SKM-1 (cell line): ENCODE measurements at regions not wholly inside any gene's neighbourhood (a gene's known extent, or its start where the extent isn't known, plus 50 kb on each side); places are given as distances from the start of the nearest gene placed in this dataset.

Experiments used
- DNase-seq: peaks from one replicate; lab custom pipeline; 2025; ENCODE audit not compliant: unreplicated experiment; lab: John Stamatoyannopoulos, UW

DNA sequence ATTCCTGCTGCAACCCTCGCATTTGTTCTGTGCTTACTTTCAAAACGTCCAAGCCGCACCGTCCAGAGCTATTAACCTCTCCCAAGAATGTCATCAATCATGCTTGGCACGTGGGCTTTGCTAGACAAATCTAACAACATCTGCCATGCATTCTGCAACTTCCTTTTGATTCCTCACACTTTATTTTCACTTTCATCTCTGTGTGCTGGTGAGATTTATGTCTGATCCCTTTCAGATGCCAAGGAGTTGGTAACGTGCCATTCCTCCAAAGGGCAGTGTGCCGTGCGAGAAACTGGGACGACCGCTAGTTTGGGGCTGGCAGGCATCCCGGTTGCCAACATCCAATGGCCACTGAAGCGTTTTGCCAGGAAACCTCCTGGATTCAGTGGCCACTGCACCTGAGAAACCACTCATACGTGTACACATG lies 230.0 kb upstream of the PARD3B start:
- no peak for DNase-seq

DNA sequence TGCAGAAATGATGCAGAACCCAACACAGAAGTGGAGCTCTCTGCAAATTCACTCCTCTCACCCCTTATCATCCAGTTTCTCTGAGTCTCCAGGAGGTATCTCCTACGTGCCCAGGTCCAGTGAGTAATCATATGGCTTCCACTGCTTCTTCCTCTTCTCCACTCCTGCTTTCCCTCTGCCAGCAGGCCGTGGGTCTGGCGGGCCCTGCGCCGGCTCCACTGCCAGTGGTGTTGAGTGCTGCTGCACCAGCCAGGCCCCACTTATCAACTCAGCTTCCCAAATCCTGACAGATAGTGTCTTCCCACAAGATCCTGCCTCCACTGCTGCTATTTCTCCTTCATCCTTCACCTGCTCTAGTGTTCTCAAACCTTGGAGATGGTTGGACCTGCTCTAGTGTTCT lies 227.6 kb upstream of the PARD3B start:
- DNase-seq = no peak

DNA sequence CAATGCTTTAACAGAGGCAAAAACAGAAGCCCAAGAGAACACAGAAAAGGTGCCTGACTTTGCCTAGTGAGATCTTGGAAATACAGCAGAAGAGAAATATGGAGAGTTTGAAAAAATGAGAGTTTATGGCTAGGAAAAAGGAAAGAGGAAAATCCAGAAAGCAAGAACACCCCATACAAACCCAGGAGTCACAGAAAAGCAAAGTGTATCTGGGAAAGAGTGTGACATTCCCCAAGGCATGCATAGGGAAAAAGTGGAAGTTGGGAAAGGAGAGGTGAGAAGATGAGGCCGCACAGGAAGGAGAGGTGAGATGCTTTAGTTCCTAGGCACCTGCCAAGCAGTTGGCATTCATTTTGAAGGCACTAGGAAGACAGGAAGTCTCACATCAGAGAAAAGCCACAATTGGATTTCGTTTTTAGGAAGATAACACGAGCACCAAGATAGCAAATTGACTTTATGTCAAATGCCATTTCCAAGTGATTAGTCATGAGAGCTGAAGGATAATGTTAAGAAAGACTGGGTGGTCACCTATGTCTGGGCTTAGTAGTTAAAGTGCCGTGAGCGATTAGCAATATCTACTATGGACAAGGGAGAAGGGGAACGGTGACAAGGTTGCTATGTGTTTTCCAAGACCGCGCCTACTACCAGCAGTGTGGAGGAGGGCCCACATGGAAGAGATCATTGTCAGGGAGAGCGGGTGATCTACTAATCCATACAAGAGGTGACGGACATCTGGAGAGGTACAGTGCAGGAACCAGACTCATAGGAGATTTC lies 224.1 kb upstream of the PARD3B start:
- DNase-seq = no peak

DNA sequence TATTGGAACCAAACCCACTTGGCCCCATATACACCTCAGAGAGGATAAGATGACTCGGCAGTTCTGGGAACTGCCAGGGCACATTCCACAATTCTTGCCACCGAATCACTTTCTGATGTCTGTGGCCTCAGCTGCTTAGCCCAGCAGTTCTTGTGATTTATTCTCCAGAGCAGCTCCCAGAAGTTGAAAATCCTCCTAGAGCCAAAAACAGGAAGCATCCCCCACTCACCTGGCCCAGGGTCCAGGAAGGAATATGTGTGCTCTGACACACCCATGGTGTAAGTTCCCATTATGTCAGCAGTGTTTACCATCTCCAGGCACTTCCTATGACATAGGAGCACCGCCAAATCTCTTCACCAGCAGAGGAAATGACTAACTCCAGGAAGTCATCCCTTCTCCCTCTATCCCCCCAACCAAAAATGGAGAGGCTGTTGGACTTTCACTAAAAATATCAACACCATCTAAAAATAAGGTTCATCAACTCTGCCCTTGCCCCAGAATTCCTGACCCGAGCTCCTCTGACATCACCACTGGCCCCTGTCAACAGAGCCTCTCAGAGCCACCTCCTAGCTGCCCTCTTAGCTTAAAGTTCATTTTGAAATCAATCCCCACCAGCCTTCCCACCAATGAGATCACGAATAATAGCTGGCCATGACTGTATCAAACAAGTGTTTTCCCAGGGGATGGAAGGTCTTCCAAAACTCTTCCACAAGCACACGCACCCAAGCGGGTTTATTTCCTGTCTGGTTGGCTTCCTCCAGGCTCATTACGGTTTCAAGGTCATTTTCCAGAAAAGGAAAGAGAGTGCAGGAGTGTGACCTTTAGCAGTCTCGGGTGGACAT lies 223.1 kb upstream of the PARD3B start:
- no peak for DNase-seq

DNA sequence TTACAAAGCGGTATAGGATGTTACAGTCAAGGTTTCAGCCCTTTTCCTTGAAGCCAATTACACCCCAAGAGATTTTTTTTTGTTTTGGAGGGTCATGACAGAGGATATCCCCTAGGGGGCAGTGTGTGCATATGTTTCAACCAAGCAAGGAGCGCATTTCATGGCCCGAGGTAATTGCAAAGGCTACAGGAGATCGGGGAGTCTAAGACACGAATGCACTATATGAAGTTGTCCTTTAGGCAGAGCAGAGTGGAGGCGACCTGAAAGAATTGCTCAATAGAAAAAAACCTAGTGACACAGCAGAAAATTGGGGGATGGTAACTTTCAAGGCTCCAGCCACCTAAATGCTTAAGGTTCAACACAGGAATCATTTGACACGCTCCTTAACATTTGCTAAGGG lies 219.8 kb upstream of the PARD3B start:
- DNase-seq = peak; percentile 63

DNA sequence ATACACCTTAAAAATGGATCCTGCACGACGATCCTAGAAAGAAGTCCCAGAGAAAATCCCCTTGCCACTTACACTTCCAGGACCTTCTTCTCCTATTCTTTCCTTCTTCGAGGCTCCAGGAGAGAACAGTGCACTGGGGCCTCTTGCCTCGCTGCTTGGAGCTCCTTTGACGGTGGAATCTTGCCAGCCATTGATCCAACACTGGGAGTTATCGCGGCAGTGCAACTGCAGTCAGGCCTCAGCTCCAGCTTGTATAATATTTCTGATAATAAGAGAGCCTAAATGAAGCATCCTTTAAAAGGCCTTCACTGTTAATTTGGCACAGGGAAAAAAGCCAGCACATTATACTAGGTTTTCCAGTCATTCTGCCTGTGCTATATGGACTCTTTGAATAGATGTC lies 216.9 kb upstream of the PARD3B start:
- DNase-seq = no peak

DNA sequence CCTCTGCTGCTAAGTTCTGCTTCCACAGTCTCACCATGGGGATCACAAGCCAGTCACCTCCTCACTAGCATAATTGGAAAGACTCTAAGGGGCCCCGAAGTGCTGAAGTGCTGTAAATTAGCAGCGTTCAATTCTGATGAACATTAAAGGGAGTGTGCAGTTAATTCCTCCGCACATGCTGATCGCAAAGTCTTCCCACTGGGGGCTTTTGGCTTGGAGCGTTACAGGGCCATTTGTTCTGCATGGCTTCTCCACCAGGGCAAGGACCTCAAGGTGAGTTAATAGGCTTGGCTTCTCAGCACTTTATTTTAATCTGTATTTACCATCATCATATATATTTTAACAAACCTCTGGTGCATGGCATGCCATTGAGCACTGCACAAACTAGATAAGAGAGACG lies 216.3 kb upstream of the PARD3B start:
- no peak for DNase-seq

DNA sequence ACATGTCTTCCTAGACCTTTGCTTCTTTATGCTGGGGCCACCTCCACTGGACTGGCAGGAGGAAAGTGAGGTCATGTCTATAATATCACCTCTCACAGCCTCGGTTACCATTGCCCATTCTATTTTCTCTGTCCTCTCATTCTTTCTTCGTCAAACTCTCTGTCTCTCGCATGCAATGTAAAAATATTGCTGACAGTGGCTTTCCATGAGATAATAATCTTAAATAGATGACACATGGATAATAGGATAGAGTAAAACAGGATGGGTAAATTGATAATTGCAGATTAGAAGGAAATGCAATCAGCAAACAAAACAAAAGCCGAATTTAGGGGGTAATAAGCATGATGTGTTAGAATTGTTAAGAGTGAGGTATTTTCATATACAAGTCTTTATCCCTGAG lies 215.7 kb upstream of the PARD3B start:
- DNase-seq = no peak

DNA sequence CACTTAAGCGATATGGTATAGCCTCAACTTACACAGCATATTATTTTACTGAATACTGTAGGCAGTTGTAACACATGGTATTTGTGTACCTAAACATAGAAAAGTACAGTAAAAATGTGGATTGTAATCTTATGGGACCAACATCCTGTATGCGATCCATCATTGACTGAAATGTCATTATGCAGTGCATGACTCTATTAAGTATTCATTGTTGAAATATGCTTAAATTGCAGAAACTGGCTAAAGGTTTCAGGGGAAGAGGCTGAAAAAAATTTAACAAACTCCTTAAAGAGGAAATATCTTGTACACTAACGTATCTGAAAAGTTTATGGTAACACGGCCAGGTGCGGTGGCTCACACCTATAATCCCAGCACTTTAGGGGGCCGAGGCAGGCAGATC lies 214.1 kb upstream of the PARD3B start:
- DNase-seq = no peak

DNA sequence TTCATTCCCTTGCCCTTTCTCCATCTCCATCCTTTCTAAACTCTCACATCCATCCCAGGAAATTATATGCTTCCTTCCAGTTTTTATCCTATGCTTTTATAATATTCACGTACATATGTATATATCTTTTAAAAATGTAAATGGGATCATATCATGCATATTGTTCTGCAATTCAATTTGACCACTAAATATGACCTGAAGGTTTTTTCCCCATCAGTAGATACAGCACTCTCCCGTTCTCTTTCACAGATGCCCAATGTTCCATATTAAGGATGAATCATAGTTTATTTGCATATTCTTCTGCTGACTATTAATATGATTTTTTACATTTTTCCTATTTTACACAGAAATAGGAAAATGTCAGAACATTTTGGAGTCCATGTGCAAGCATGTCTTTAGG lies 213.3 kb upstream of the PARD3B start:
- DNase-seq = no peak

DNA sequence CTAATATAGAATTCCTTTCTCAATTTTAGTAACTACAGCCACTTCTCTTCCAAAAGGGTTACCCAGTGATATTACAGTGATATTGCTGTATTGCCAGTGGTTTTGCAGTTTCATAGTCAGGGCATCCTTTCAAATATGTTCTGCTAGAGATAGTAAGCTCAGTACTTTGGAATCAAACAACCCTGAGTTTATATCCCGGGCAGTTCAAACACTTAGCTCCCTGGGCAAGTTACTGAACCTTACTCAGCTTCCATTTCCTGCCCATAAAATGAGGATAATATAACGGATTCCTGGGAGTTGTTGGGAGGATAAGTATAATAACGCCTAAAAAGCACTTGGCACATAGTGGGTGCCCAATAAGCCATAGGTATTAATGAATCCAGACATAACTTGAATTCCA lies 212.6 kb upstream of the PARD3B start:
- no peak for DNase-seq

DNA sequence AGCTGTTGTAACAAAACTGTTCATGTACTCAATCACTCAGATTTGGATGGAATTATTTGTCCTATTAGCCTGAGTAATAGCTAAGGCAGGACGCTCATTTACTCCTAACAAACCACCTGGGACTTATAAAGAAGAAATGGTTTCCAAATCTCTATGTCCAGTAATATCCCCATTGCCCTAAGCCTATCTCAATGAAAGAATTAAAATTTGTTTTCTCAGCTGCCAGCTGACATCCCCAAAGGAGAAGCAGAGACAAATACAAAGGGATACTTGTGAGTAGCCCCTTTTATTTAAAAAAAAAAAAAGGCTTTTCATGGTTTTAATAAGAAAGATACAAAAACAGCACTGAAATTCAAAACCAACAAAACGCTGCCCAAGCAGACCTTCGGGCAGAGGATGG lies 211.4 kb upstream of the PARD3B start:
- no peak for DNase-seq

DNA sequence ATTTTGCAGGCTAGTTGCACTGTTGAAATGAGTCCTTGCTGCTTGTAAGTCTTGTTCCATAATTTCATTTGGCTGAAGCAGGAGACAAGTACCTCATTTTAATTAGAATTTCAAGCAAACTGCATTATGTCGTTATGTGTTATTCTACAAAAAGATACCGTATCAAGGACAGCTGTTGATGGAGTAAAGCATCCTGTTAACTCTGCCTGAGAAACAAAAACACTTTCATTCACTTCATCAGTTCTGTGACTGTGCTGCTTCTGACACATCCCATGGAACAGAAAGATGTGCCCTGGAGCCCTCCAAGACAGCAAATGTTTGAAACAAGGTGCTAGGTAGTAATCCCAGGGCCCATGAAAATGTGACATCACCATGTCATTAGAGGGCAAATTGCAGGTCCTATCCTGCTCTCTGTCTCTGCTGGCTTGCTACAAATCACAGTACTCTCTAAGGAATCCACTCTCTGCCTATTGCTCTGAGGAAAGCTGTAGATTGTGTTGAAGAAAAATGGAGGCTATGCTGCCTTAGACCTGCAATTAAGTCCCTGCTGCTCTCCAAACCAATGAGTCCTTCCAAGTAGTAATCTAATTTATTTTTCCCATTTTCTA lies 209.7 kb upstream of the PARD3B start:
- no peak for DNase-seq

DNA sequence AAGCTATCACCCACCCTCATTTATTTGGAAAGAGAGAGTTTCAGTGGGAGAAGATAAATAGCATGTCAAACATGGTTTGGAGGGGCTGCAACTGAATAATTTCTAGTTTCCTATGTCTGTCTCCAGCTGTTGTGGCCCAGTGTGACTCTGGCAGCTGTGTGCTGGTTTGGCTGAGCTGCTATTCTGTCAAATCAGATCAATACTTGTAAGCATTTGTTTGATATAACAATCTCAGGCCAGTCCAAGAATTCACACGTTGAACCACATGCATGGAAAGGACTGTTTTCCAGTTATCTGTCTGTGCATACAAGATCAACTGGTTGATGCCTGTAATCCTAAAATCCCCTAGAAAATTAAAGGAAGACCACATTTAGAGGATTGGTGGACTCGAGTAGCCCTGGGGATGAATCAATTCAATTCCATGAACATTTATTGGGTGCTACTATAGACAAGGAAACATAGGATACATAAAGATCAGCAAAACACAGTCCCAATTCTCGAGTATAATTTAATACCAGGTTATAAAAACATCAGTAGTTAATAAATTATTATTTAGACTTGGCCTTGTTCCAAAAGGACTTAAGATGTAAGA lies 209.0 kb upstream of the PARD3B start:
- DNase-seq = no peak

DNA sequence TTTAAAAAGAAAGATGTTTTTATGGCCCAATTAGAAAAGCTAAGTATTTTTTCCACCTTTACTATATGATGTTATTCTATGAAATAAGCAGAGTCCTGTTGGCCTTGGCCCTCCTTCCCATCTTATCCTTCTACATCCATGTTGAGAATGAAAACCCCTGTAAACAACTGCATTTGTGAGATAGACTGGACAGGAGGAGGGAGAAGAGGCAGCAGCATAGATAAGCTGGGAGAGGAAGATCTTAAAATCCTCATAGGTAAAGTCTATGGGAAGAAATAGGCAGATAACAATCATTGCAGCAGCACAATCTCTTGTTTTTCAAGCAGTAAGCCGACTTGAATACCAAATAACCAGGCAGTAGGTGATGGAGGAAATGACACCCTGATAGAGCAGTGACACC lies 207.6 kb upstream of the PARD3B start:
- no peak for DNase-seq

DNA sequence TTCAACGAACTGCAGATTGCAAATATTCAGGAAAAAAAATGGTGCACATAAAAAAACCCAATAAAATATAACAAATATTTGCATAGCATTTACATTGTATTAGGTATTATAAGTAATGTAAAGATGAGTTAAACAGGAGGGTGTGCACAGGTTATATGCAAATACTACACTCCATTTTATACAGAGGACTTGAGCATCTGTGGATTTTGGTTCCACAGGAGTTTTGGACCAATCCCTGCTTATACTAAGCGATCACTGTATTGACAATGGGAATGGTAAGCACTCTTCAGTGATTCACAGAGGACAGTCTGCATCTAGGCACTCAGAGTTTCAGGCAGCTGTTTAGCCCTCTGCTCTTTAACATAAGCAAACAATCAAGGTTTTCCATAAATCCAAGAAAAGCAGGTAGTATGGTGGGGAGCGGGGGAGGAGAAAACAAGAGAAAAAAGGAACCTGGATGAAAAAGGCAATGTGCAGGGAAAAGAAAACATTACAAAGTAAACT lies 206.0 kb upstream of the PARD3B start:
- DNase-seq = no peak

DNA sequence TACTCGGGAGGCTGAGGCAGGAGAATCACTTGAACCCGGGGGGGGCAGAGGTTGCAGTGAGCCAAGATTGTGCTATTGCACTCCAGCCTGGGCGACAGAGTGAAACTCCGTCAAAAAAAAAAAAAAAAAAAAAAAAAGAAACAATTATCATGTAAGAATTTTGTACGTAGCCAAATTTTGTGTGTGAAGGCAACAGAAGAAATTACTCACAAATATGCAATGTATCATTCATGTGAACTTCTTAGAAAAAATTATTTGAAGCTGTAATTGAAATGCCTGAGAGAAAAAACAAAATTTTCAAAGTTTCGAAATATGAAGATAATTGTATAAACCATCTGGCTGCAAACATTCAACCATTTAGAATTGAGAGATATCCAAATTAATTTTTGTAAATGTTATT lies 204.8 kb upstream of the PARD3B start:
- no peak for DNase-seq

DNA sequence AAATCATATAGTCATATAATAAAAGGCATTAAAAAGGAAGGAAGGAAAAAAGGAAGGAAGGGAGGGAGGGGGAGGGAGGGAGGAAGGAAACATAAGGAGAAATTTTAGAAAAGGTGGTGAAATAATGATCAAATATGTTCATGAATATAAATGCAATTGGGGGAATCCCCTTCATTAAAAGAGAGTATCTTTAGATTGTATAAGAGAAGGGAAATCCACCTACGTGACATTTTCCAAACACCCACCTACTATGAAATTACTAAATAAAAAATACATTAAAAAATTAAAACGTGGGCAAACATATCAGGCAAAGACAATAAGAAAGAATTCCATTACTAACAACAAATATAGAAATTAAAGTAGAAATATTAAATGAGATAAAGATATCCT lies 203.4 kb upstream of the PARD3B start:
- no peak for DNase-seq

DNA sequence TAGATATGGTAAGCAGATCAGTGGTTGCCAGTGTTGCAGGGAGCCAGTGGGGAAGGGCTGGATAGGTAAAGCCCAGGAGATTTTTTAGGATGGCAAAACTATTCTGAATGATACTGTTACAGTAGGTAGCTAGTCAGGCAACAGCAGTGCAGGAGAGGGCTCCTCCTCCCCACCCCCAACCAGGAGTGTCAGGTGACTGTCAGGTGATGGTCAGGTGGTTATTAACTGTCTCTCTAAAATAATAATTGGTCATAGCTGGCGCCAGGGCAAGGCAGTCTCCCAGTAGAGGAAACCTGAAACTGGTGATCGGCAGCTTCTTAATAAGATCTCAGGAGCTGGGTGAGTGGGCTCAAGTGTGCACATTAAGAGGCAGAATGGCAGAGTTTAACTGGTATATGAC lies 201.6 kb upstream of the PARD3B start:
- DNase-seq = no peak

DNA sequence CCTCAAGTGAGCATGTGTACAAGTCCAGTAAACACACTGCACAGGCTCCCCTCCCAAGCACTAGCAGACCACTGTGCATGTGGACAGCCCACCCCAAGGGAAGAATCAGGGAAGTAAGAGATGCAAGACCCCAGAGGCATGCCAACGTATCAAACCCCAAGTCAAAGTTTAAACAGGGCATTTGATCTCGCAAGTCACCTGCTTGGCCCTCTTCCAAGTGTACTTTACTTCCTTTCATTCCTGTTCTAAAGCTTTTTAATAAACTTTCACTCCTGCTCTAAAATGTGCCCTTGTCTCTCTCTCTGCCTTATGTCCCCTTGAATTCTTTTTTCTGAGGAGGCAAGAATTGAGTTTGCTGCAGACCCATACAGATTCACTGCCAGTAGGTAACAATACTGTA lies 201.2 kb upstream of the PARD3B start:
- DNase-seq = no peak

DNA sequence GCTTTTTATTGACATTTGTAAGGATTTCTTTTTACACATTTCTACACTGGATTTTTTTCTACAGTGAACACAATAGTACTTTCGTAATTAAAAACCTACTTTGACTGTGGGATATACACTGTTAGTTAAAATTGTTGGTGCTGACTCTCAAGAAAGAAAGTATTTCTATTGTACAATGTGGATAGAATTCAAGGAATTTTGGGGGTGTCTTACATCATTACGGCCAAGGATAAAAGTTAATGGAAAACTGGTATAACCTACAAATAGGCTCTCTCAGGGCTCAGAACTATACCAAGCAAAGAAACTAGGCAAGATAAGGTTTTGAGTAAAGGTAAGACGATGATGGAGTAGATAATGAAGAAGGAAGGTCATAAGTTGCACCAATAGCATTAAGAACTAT lies 198.4 kb upstream of the PARD3B start:
- DNase-seq = no peak

DNA sequence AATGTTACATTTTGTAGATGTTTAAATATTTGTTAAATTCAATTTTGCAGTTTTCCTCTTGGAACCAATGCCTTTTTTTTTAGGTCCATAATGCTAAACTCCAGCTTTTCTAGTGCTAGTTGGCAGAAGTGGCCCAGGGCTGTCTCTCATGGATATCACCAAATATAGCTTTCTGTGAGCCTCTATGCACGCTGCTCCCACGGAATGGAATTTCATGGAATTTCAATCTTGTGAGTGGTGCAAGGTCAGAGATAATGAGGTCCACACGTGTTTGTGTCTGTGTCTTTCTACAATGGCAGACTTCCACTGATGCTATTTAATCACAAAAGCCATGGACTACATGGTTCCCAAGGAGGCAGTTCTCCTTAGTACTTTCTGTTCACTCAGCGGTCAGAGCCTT lies 191.5 kb upstream of the PARD3B start:
- no peak for DNase-seq
